NCI-H82 treated with DMSO at 0.1 percent for 48 hours (cell line): ENCODE measurements at regions not wholly inside any gene's neighbourhood (a gene's known extent, or its start where the extent isn't known, plus 50 kb on each side); places are given as distances from the start of the nearest gene placed in this dataset.
A peak's percentile ranks its signal among the peaks of the same experiment; 100 is the strongest.
"Not testable (repeated sequence)": the region's sequence is repeated elsewhere in the genome, so short reads cannot be mapped to it uniquely, and the experiment has no call there.

Experiments used
- DNase-seq: peaks from one replicate; lab custom pipeline; 2025; ENCODE audit not compliant: unreplicated experiment; lab: John Stamatoyannopoulos, UW

DNA sequence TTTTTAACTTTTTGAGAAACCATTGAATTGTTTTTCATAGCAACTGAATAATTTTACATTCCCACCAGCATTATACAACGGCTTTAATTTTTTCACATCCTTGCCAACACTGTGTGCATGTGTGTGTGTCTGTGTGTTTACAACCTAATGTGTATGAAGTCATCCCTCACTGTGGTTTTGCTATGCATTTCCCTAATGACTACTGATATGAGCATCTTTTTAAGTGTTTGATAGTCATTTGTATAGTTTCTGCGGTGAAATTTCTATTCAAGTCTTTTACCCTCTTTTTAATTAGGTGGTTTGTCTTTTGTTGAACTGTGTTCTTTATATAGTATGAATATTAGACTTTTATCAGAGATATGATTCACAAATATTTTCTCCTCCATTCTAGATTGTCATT is 263.1 kb upstream of the COX7C start:
- DNase-seq = no peak

DNA sequence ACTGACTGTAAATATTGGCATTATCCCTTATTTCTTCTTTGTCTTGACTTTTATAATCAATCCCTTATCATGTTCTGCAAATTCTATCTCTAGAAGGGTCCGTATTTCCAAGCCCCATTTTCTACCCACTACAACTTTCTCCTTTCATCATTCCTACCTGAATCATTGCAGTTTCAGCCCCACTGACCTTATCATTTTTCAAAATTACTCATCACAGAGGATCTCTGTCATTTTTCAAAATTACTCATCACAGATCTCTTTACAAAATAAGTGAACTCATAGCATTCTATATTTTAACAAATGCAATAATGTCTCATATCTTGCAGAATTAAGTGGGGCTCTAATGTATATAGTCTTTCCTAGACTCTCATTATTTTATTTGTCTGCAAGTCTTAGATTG is 256.9 kb upstream of the COX7C start:
- DNase-seq = no peak

DNA sequence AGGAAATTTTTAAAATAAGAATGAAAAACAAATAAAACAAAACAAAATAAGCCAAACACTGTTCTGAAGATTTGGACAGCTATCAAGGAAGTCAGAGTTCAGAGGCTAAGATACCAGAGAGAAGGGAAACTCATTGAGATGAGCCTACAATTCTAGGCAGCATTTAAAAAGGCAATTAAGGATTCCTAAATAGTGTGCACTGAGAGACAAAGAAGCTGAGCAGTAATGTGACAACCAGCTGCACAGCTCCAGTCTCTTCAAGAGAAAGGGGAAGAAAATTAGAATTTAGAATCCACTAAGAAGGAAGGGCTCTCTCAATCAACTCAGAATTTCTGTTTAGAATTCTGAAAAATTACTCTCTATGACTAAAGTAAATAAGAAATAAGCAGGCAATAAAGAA is 246.7 kb upstream of the COX7C start:
- DNase-seq = no peak

DNA sequence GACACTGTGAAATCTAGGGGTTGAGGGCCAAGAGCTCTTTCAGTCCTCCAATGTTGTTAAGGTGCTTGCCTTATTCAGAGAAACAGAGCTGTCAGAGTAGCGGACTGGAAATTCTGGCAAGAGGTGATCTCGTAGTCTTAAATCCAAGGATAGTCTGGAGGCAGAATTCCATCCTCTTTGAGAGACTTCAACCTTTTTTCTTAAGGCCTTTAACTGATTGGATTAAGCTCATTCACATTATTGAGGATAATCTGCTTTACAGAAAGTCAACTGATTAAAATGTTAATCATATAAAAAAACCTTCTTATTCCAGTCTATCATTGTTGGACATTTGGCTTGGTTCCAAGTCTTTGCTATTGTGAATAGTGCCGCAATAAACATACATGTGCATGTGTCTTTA is 243.1 kb upstream of the COX7C start:
- DNase-seq = peak; percentile 70

DNA sequence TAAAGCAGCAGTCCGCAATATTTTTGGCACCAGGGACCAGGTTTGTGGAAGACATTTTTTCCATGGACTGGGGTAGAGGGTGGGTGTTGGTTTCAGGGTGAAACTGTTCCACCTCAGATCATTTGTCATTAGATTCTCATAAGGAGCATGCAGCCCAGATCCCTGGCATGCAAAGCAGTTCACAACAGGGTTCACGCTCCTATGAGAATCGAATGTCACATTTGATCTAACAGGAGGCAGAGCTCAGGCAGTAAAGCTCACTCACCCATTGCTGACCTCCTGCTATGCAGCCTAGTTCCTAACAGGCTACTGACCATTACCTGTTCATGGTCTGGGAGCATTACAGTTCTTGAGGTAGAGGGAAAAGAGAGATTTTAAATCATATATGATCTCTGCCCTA is 241.5 kb upstream of the COX7C start:
- DNase-seq = no peak

DNA sequence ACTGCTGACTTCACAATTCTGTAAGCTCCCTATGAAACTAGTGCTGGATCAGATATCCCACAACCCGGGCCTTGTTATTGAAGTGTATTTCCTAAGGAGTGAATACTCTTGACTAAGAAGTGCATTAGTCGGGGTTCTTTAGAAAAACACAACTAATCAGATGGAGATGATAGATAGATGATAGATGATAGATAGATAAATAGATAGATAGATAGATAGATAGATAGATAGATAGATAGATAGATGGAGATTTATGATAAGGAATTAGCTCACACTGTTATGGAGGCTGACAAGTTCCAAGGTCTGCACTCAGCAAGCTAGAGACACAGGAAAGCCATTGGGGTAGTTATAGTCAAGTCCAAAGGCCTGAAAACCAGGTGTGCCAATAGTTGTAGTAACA is 214.6 kb upstream of the COX7C start:
- no peak for DNase-seq

DNA sequence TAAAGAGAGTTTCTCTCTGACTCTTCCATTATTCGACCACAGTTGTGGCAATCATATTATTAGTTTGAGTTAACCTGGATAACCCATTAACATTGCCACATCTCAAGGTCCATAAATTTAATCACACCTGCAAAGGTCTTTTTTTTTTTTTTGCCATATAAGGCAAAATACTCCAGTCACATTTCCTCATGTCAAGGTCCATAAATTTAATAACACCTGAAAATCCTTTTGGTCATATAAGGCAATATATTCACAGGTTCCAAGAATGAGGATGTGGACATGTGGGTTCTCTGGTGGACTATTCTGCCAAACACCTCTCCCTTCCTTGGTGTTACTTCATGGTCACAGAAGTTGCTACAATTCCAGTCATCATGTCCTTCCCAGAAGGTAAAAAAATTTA is 213.5 kb upstream of the COX7C start:
- DNase-seq = no peak

DNA sequence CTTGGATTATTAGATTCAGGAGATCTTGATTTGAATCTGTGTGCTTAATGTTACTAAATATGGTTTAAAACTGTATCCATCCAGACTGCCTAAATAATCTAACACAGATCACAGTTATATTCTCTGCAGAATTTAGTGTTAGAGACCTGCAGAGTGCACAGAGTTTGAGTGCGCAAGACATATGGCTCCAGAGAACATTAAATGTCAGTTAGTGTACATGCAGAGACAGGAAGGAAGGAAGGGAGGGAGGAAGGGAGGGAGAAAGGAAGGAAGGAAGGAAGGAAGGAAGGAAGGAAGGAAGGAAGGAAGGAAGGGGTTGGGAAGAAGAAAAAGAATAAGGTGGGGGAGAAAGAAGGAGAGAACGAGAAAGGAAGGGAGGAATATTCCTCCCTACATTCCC is 210.0 kb upstream of the COX7C start:
- no peak for DNase-seq

DNA sequence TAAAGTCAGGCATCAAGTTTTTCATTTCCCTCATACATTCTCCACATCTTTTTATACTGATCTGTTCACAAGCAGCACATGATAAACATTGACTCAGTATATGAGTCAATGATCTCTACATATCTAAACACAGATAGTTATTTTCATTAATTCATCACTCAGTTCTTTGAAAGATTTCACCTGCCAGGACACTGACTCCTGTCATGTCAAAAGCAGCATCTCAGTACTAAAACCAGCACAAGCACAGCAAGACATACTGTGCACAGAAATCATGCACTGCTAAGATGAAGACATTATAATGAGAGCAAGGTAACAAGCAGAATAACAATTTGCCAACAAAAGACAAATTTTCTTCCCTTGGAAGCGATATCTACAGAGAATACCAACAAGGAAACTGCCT is 206.1 kb upstream of the COX7C start:
- DNase-seq = no peak

DNA sequence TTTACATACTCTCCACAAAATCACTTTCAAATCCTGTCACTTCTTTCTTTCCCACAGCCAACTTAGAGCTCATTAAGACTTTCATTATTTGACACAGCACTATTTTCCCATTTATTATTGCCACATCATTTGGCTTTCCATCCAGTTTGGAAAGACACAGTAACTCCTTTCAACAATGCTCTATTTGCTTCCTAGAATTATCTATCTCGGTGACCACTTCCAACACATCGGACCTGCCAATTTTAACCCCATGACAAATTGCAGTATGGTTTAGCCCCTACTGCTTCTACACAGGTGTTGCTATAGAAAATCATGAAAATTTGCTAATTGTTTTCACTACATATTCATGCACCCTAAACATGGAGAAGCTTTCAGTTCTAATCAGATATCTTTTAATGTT is 190.6 kb upstream of the COX7C start:
- DNase-seq = no peak

DNA sequence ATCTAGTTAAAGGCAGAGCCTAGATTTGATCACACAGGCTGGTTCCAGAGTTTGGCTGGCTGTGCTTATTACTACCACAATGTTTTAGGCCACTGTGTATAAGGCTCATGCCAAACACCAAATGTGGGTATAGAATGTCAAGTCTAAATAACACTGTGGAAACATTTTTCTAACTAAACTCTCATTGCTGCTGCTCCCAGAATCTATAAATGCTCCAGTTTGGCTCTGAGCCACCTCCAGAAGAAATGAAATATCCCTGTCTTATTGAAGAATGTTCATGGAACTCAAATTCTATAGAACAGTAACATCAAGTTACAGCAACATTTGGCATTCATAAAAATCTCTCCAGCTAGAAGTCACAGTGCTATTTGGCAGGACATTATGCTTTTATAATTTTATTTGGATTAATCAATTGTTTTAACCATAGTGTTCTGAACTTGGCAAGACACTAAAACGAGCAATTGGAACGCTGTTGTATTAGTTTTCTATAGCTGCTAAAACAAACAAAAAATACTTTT is 178.1 kb upstream of the COX7C start:
- DNase-seq = no peak

DNA sequence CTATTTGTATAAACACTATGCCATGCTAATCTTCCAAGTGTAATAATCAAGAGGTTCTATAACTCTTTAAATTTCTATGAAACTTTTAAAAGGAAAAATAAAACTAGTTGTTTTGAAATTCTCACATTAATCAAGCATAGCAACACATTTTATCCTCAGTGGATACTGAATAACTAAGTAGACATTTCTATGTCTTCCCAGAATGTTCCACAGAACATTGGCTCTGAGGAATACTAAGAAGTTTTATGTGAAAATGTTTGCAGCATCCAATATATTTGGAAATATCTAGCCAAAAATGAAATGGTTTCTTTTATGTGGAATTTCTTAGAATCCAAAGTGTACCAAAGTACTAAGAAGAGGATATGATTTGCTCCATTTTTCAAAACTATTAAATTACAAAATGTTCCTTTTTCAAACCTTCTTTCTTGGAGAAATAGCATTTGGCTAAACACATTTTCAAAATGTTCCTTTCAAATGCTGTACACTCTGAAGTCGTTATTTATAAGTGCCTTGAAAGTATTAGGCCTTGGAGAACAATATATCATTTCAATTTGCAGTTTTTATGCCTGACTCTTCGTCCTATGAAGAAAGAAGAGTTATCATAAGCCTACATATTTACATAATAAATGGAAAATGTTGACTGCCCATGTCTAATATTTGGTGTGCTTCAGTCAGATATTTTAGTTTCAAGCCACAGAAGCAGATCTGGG is 175.6 kb upstream of the COX7C start:
- DNase-seq = no peak

DNA sequence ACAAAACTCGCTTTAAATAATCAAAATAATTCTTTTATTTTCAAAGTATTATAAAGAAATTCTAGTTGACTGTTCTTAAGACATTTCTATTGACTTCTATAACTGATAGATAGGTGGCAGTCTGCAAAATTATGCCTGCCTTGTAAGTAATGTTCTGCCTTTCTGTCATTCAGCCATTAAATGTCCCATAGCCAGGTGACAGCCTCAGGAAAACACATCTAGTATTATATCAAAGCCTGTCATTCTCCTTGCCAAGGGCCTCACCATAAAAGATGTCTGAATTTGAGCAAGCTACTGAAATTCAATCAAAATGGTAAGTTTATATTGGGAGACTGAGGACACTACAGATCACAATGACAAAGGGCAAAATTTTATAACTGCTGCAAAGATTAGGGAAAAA is 170.4 kb upstream of the COX7C start:
- no peak for DNase-seq

DNA sequence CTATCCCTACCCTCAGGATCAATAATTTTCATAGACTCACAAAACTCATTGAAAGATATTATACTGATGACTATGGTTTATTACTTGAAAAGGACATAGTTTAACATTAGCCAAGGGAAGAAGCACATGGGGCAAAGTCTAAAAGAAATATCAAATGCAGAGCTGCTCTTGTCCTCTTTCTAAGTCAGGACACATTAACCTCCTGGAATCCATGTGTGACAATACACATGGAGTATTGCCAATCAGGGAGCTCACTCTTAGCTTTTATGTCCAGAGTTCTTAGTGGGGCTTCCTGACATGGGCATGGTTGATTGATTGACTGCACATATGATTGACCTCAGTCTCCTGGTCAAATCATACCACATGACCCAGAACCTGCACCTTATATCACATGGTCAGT is 165.5 kb upstream of the COX7C start:
- DNase-seq = no peak

DNA sequence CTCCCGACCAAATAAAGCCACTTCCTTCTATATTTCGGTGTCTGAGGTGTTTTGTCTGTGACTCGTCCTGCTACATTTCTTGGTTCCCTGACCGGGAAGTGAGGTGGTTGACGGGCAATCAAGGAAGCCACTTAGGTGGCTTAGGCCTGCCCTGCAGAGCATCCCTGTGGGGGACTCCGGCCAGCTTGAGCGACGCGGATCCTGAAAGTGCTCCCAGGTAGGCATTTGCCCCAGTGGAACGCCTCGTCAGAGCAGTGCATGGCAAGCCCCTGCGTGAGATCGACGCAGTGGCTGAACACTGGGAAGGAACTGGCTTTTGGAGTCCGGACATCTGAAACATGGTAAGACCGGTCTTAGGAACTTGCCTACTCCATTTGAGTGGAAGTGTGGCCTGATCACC is 157.2 kb upstream of the COX7C start:
- DNase-seq = no peak

DNA sequence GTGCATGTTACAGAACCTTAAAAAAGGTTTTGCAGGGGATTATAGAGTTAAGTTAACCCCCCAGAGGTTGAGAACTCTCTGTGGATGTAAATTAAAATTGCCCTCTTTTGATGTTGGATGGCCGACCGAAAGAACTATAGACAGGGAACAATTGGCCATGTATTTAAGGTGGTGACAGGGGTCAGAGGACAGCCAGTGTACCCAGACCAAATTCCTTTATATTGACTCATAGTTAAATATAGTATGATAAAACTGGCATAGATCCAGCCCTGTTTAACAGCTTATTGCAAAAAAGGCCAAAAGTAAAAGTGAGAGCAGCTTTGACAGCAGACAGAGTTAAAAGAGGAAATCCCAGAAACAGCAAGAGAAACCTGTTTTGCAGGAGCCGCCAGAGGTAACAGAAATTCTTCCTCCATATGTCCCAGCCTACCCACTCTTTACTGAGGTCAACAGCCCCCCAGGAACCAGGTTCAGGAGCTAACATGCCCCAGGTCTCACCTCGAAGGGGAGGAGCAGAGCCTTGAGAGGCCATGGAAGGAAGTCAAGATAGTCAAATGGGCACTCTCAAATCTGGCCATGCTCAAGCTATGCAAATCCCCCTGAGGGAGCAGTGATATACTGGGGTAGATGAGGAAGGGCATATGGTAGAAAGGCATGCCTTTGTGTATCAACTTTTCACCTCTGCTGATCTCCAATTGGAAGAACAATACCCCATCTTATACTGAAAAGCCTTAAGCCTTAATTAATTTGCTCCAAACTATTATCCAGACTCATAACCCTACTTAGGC is 156.4 kb upstream of the COX7C start:
- peak; percentile 50 for DNase-seq

DNA sequence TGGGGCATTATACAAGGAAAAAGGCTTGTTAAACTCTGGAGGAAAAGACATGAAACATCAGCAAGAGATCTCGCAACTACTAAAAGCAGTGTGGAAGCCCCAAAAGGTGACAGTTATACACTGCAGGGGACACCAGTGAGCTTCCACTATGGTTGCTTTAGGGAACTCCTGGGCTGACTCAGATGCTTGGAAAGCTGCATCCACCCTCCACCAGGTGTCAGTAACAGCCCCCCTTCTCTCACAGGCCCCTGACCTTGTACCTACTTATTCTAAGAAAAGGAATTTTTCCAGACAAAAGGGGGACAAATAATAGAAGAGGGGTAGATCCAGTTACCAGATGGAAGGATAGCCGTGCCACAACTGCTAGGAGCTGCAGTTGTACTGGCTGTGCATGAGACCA is 154.4 kb upstream of the COX7C start:
- no peak for DNase-seq

DNA sequence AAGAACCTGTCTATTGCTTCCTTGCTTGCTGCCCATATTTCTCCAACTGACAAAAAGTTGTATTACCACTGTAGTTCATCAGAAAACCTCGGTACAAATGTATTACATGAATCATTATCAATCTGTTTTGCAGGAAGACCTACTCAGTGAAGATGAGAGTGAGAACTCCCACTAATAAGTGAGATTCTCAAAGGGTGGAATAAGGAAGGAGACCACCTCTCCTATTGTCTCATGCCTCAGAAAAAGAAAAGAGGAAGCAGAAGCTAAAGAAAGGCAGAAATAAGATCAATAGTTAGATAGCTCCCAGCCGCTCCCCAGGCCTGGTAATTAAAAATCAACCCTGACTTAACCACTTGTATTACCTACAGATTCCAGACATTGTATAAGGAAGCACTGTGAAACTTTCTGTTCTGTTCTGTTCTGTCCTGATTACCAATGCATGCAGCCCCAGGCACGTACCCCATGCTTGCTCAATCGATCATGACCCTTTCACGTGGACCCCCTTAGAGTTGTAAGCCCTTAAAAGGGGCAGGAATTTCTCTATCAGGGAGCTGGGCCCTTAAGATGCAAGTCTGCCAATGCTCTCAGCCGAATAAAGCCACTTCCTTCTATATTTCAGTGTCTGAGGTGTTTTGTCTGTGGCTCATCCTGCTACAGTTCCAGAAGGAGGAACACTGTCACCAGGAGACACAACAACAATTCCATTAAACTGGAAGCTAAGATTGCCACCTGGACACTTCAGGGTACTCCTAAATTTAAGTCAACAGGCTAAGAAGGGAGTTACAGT is 152.5 kb upstream of the COX7C start:
- no peak for DNase-seq

DNA sequence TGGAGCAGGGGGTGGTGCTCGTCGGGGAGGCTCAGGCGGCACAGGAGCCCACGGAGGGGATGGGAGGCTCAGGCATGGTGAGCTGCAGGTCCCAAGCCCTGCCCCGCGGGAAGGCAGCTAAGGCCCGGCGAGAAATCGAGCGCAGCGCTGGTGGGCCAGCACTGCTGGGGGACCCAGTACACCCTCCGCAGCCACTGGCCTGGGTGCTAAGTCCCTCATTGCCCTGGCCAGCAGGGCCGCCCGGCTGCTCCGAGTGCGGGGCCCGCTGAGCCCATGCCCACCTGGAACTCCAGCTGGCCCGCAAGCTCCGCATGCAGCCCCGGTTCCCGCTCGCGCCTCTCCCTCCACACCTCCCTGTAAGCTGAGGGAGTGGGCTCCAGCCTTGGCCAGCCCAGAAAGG is 151.0 kb upstream of the COX7C start:
- DNase-seq = not testable (repeated sequence)

DNA sequence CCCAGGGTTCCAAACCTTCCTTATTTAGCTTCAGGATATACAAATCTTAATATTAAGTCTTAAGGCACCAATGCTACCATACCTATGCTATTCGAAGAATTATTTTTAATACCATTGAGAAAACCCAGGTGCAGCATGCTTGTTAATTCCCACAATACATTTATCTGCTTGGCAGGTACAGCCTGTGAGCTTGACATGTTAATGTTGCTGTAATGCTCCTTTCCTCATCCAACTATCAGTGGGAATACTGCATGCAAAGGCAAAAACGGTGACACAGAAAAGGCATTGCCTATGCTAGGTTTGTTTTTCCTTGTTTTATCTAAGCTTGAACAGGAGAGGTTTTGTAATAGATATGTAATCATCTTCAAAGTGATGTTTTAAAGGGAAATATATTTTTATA is 135.7 kb upstream of the COX7C start:
- no peak for DNase-seq

DNA sequence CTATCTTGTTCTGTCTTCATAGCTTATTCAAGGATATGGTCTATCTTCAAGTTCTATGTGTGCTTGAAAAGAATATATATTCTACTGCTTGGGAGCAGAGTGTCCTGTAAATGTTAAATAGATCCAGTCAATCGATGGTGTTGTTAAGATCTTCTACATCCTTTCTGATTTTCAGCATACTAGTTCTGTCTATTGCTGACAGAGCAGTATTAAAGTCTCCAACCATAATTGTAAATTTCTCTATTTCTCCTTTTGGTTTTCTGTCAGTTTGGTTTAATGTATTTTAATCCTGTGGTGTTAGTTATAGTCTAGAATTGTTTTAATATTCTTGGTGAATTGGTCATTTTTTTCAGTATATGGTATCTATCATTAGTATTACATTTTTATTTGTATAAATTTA is 124.0 kb upstream of the COX7C start:
- DNase-seq = no peak

DNA sequence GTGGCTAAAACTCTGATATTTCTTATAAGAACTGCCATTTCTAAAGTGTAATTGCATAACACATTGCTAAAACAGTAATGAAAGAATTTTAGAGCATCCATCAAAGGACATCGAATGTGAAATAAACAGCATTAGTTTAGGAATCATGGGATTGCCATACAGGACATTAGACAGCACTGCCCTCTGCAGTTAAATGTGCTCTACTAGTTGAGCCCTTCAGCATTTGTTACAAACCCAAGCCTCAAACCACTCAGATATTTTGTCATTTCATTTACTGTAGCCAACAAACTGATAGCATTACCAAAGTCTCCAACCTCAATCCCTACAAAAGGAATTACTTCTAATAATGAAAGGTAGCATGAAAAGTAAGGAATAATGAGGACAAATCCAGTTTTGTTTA is 116.8 kb upstream of the COX7C start:
- peak; percentile 7 for DNase-seq
